GM23248 (cell line): ENCODE measurements at regions not wholly inside any gene's neighbourhood (a gene's known extent, or its start where the extent isn't known, plus 50 kb on each side); places are given as distances from the start of the nearest gene placed in this dataset.

Experiments used
- EZH2 ChIP-seq: fragments of 200-600 bp; sonication (generic); IDR thresholded peaks from 2 replicates; pipeline ENCODE4 v1.6.1; 2018; ENCODE audit warnings: antibody characterized with exemption, mild to moderate bottlenecking; ENCODE audit not compliant: insufficient read depth, poor library complexity, severe bottlenecking
- EZH2phosphoT487 ChIP-seq: fragments of 200-600 bp; sonication (generic); IDR thresholded peaks from 2 replicates; pipeline ENCODE4 v1.6.1; 2018; ENCODE audit warnings: antibody characterized with exemption, moderate library complexity, mild to moderate bottlenecking, low read depth; ENCODE audit not compliant: insufficient read depth

DNA sequence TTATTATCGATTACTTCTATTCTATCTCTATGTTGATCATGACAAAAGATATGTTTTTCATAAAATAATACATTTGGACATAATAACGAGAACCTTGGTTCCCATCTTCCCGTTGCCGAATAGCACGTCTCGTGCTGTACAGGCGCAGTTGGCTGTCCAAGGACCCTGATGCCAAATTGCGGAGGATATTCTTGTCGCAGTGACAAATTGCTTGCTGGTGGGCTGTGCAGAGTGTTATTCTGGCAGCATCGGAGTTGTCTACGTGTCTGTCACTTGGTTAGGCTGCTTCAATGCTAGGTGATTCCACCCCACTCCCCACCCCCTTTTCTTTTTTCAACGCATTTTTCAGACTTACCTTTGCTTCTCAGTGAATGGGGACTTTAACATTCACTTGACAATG is 546.8 kb downstream of the PRKD1 start:
- TF ChIP-seq EZH2phosphoT487 (no peak), EZH2 (no peak)
